ENCODE measurements at regions not wholly inside any gene's neighbourhood (a gene's known extent, or its start where the extent isn't known, plus 50 kb on each side); places are given as distances from the start of the nearest gene placed in this dataset.

DNA sequence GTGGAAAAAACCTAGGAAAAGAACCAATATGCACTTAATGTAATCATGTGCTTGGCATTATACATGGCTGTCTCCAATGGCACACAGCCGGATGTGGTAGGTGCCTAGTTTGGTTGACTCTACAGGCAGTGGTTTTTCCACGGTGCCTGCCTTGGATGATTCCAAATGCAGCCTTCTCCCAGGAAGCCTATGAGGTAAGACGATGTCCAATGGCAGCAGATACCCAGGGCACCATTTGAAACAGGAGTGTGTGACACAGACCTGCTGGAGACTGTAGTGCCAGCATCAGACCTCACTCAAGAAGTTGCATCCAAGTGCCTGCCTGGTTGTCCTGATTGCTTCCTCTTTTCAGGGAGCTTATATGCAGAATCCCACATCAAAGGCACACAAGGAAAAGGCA, 88.0 kb upstream of the VASH1 start:
- TF ChIP-seq EZH2phosphoT487 (IDR thresholded peaks at IDR 0.05; ENCODE audit: insufficient read depth, low read depth) = no peak
- TF ChIP-seq EZH2 (IDR thresholded peaks at IDR 0.05; ENCODE audit: insufficient read depth, poor library complexity, severe bottlenecking) = no peak

Data from GM23248 (cell line).